ENCODE measurements at regions not wholly inside any gene's neighbourhood (a gene's known extent, or its start where the extent isn't known, plus 50 kb on each side); places are given as distances from the start of the nearest gene placed in this dataset.

DNA sequence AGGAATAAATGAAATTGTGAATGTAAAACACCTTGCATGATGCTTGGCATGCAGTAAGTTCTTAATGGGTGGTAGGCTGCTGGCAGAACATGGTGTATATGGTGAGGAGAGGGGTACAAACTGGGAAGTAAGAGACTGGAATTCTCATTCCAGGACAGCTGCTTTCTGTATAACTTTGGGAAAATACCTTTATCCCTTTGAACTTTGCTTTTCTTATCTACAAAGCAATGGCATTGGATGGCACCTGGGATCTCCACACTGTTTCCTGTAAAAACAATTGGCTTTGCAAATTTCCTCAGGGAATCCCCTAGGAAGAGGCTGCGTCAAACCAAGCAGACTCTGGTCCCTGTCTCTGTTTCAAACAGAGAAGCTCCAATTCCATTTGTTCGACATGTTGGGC is 100.7 kb upstream of the SLC4A7 start:
- TF ChIP-seq, protein P1, sequence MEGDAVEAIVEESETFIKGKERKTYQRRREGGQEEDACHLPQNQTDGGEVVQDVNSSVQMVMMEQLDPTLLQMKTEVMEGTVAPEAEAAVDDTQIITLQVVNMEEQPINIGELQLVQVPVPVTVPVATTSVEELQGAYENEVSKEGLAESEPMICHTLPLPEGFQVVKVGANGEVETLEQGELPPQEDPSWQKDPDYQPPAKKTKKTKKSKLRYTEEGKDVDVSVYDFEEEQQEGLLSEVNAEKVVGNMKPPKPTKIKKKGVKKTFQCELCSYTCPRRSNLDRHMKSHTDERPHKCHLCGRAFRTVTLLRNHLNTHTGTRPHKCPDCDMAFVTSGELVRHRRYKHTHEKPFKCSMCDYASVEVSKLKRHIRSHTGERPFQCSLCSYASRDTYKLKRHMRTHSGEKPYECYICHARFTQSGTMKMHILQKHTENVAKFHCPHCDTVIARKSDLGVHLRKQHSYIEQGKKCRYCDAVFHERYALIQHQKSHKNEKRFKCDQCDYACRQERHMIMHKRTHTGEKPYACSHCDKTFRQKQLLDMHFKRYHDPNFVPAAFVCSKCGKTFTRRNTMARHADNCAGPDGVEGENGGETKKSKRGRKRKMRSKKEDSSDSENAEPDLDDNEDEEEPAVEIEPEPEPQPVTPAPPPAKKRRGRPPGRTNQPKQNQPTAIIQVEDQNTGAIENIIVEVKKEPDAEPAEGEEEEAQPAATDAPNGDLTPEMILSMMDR (IDR thresholded peaks at IDR 0.05): no peak

DNA sequence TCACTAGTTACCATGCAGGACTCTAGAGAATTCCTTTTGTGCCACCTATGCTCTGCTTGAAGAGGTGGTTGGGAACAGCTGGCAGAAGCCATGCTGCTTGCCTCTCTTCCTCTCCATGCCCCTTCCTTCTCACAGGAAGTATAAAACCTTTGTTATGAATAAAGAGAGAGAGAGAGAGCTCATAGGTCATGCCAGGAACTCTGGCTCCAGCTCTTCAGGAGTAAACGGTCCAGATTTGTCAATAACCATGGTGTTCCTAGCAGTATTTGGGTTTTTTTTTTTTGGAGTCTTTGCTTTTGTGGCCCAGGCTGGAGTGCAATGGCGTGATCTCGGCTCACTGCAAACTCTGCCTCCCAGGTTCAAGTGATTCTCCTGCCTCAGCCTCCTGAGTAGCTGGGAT is 97.7 kb upstream of the SLC4A7 start:
- TF ChIP-seq, protein P1 (IDR thresholded peaks at IDR 0.05): no peak

DNA sequence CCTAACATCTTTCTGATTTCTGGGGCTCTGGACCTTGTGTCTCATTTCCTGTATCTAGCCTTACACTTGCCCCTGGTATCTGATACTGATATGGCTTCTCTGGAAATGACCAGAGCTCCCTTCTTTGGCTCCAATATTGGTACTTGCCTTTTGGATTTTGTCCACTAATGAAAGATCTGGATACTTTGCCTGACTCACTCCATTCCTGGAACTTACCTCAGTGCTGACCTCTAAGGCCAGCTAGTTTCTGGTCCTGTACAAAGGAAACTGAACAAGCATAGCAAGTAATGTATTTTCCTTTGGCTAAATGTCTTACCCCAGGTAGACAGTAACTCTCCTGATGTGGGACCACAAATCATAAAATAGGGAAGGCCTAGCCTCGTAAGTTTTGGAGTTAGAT is 93.8 kb upstream of the SLC4A7 start:
- TF ChIP-seq, protein P1 (IDR thresholded peaks at IDR 0.05): no peak

DNA sequence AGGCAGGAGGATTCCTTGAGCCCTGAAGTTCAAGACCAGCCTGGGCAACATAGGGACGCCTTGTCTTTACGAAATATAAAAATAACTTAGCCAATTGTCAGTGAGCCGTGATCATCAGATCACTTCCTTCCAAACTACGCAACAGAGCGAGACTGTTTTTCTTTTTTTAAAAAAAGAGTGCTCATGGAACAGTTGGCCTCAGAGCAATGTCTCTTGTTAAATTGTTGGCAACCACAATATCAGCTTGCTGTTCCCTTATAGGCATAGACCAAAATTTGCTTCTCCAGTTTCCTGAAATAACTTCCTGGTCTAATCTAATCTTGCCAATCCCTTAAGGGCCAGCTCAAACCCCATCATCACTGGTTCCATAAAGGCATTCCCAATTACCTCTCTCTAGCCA is 93.3 kb upstream of the SLC4A7 start:
- TF ChIP-seq, protein P1 (IDR thresholded peaks at IDR 0.05): no peak

DNA sequence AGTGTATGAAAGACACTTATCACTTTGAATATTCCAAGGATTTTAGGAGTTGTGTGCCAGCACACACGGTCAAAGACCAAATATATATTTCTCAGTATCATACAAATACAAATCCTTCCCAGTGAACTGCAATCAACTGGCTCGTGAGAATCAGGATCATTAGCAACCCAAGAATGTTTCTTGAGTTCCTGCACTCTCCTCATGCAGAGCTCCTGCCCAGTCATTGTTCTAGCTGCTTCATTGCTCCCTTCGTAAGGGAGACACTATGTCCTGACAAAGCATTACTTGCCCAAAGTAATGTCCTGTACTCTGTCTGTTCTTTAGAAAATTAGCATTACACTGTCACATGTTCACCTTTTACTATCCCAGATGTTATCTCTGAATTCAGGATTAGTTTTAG is 92.0 kb upstream of the SLC4A7 start:
- TF ChIP-seq, protein P1 (IDR thresholded peaks at IDR 0.05): no peak

DNA sequence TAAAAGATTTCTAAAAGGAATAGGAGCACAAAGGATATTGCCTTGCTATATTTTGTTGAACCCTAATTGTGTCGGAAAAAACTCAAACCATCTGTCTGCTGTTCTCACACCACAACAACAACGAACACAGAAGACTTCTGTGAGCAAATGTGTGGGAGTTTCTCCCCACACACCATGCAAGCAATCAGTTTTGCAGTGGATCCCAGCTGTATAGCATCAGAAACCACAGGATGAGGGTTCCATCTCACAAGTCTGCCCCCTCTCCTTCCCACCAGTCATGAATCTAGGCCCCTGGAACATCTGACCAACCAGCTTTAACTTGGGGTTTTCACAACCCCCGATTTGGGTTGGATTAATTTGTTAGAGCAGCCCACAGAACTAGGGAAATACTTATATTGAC is 91.3 kb upstream of the SLC4A7 start:
- TF ChIP-seq, protein P1 (IDR thresholded peaks at IDR 0.05): no peak

DNA sequence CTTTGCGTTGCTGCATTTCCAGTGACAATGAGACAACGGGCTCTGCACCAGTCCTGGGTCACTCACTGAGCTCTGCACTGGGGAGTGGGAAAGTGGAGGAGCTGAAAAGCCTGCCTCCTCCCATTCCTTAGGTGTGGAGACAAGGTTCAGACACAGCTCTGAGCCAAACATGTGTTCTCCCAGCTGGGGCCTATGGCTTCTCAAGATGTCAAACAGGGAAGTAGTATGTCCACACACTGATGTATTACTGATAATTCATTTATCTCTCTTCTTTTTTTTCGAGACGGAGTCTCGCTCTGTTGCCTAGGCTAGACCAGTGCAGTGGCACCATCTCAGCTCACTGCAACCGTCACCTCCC is 90.2 kb upstream of the SLC4A7 start:
- TF ChIP-seq, protein P1 (IDR thresholded peaks at IDR 0.05): no peak

DNA sequence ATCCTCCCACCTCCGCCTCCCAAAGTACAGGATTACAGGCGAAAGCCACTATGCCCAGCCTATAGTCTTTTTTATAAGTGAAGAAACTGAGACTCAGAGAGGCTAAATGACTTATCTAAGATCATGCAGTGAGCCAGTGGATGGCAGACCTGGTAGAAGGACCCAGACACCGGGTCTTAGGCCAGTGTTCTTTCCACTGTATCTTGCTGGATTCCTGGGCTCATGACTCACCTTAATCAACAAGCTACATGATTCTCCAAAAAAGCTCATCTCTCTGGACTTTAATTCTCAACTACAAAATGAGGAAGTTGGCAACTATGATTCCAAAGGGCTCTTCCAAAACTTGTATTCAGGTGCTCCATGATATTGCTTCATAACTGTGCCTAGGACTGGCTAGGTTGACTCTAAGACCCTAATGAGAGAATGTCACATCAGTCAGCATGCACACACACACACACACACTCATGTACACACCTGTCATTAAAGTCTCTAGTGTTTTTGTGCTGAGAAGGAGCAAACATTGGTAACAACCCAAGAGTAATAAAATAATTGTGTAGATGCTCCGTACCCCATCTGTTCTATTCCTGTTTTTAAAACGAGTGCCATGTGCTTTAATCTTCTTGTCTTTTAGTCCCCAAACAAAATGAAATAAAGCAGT is 89.7 kb upstream of the SLC4A7 start:
- TF ChIP-seq, protein P1 (IDR thresholded peaks at IDR 0.05): no peak

All from LNCAP (cell line).